GM18909 (cell line): ENCODE measurements at regions not wholly inside any gene's neighbourhood (a gene's known extent, or its start where the extent isn't known, plus 50 kb on each side); places are given as distances from the start of the nearest gene placed in this dataset.
"Not testable (repeated sequence)": the region's sequence is repeated elsewhere in the genome, so short reads cannot be mapped to it uniquely, and the experiment has no call there.

Experiments used
- ATAC-seq: cut with Tn5 transposase; IDR thresholded peaks from one replicate; pipeline ENCODE4 v1.9.1; 2021; ENCODE audit warnings: mild to moderate bottlenecking; ENCODE audit not compliant: unreplicated experiment, poor library complexity

DNA sequence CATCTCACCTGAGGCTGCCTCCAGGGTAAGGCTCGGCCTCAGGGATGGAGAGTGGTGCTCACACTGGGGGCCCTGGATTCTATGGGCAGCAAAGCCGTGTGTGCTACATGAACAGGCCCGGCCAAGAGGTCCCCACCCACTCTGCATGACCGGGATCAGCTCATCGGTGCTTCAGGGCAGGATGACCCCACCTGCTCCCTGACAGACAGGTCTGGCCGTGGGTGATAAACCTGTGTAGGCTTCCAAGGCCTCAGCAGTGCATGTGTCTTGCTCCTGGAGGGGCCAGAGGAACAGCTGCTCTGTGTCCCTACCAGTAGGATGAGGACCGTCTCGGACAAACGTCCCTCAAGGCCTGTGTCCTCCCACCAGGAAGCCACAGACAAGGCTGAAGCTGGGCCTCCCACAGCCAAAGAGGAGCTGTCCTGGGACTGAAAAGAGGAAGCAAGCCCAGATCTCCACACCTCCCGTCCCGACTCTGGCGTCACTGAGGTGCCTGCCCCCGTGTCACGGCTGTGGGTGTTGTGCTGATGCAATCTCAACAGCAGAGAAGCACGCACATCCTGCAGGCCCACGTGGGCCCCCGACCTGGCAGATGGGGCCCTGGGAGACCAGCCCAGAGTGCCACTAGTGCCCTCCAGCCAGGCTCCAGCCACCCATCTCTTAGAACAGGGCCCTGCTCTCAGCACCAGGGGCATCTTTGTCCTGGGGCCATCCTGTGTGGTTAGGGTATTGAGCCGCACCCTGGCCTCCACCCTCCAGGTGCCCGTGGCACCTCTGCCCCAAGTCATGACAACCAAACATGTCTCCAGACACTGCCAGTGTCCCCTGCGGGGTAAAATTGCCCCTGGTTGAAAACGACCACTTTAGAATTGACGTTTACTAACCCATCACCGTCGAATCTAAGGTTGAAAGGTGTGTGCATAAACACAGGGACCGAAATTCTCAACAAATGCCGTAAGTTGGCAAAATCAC, 5455.9 kb upstream of the TPTE start:
- peak; percentile 80 for ATAC-seq

- ATAC-seq, result not testable (repeated sequence)
Observed at GRCh38 chr21:5066682-5067251, 5454.6 kb upstream of the TPTE start.

- not testable (repeated sequence) for ATAC-seq
Observed at GRCh38 chr21:5067326-5068048, 5453.9 kb upstream of the TPTE start.

DNA sequence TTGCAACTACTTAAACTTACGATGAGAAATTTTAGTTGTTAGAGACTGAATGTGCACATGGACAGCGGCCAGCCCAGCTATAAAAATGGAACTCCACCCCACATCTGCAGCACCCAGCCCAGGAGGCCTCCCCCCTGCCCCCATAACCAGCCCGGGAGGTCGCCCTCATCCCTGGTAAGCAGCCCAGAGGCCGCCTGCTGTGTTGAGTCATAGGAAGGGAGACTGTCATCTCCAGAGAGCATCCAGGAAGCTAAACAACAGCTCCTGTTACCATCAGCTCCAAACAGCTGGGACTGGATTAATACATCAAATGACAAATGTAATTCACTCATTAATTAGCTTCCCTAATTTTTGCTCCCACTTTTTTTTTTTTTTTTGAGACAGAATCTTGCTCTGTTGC, 5452.7 kb upstream of the TPTE start:
- not testable (repeated sequence) for ATAC-seq

DNA sequence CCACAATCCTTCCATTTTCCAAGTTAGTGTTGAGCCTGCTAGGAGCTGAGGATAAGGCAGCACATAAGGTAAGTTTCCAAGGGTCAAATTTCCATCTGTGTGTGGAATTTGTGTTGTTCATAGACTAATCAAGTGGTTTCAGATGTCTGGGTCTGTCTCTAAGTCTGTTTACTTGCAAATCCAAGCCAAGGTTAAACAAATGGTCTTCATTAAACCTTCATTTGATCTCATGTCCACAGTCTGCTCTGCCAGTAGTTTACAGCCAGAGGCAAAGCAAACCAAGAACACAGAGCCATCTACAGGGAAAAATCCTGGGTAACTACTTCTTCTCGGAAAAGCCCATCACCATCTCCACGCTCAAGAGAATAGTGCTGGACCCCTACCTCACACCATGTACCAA, 5450.2 kb upstream of the TPTE start:
- not testable (repeated sequence) for ATAC-seq

DNA sequence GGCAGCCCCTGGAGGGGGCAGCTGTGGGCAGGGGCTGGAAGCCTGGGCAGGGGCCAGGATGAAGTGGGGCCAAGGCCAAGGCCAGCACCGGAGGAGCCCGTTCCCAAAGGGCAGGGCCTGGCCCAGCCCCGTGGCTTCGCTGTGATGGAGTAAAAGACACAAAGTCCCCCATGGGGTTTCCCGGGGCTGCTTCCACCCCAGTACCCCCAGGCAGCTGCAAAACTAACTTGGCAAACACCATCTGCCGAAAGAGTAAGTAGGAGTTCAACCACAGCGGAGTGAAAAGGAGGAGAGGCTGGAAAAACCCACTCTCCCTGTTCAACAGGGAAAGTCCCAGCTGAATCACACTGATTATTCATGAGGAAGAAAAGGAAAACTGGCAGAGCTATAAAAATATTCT, 5444.5 kb upstream of the TPTE start:
- not testable (repeated sequence) for ATAC-seq

DNA sequence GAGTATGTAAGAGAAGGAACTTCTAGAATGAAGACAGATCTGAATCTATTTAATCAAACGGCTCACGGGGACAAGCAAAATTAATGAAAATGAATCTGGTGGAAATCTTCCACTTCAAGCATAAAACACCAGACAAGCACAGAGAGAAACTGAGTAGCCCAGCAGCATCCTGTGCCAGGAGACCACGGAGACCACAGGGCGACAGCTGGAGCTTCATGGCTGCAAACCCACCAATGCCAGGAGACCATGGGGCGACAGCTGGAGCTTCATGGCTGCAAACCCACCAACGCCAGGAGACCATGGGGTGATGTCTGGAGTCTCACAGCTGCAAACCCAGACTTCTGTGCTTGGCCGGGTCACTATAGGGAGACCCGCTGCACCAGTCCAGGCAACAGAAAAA, 5442.0 kb upstream of the TPTE start:
- ATAC-seq, result not testable (repeated sequence)

DNA sequence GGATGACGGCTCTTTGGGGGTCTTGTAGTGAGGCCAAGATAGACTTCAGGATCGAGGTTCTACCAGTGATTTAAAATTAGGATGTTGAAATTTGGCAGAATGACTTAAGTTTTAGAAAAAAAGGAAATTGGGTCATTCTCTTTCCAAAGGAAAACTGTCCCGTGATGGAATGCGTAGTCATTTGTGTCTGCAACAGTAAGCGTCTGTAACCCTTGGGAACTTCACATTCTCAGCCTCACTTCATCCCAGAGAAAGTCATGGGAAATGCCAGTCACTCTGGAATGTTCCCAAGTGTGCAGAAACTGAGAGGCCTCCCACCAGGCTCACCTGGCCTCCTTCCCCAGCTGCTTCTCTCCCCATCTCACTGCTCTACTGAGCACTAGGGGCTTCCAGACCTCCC, 5441.4 kb upstream of the TPTE start:
- ATAC-seq, result not testable (repeated sequence)

GRCh38 chr21:5084246-5084645, 5437.1 kb upstream of the TPTE start:
- not testable (repeated sequence) for ATAC-seq

DNA sequence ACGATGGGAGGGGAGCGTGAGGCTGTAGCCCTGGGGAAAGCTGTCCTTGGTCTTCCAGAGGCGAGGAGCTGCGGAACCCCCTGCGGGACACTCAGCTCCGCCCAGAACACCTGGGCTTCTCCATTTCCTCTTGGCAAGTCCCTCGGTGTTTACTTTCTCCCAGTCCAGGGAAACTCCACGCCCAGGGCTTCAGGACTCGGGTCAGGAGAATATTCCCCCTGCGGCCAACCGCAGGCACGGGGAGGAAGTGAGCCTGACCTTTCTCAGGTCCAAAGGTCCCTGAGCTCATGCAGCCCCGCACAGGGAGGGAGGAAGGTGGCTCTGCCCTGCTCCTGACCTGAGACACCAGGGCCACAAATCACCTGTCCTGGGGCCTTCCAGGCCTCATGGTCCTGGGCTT, 5435.9 kb upstream of the TPTE start:
- ATAC-seq, result not testable (repeated sequence)

- peak; percentile 44 for ATAC-seq
Observed at GRCh38 chr21:5086416-5086815, 5435.0 kb upstream of the TPTE start.

DNA sequence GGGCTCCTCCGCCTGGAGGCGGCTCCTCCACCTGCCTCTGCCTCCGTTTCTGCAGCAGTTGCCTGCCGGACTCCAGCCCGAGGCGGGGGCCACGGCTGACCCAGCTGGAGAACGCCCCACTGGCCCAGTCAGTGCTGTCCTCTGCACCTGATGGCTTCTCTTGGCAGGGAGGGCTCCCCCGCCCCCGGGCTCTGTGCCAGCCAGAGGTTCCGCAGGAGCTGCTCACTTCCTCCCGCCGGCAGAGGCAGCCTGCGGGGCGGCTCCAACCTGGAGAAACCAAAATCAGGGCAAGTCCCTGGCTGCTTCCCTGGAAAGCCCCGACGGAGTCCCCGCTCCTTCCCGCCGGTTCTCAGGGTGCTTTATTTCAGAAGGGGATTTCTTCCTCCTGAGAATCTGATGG, 5432.6 kb upstream of the TPTE start:
- not testable (repeated sequence) for ATAC-seq

DNA sequence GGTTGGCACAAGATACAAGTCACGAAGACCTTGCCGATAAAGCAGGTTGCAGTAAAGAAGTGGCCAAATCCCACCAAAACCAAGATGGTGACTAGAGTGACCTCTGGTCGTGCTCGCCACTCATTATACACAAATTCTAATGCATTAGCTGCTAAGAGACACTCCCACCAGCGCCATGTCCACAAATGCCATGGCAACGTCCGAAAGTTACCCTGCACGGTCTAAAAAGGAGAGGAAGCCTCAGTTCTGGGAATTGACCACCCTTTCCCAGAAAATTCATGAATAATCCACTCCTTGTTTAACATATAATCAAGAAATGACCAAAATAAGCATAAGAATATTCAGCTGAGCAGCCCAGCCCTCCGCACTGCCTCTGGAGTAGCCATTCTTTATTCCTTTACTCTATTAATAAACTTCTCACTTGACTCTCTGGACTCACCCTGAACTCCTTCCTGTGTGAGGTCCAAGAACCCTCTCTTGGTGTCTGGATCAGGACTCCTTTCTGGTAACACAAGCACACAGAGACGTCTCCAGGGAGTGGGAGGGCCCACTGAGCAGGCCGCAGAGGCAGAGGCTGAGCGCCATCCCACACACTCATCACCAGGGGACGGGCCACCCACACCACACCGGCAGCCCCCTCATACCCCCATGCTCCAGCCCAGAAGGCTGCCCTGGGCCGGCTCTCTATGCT, 5431.8 kb upstream of the TPTE start:
- not testable (repeated sequence) for ATAC-seq

- not testable (repeated sequence) for ATAC-seq
Observed at GRCh38 chr21:5090132-5091079, 5431.0 kb upstream of the TPTE start.

DNA sequence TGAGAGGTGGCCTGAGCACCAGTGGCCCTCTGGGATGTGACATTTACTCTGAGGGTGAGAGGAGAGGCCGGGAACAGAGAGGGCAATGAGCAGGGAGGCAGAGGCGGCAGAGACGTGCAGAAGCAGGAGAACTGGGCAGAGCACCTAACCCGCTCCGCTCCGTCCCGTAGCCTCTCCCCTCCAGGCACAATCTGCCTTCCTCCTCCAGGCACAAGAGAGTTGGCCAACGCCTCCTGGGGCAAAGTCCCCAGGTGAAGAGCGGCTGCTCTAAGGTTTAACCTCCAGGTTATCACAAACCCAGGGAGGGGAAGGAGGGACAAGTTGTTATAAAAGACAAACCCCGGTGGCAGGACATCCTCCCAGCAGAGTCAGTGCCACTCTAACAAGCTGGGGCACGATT, 5430.1 kb upstream of the TPTE start:
- not testable (repeated sequence) for ATAC-seq

DNA sequence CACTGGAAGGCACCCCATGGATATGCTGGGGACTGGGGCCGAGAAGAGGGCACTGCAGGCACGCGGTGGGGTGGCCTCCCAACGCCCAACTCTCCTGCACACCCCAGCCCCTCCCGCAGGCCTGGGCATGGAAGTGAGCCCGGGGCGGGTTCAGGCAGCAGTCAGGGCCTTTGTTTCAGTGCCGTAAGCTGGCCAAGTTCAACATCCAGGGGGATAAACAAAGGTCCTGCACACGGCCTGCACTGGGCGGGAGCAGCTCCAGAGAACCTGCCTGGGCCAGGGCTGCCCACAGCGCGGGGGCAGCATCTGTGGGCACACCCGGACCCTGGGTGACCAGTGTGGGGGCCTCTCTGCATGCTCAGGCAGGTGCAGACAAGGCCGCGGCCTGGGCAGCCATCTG, 5425.8 kb upstream of the TPTE start:
- ATAC-seq, result not testable (repeated sequence)

DNA sequence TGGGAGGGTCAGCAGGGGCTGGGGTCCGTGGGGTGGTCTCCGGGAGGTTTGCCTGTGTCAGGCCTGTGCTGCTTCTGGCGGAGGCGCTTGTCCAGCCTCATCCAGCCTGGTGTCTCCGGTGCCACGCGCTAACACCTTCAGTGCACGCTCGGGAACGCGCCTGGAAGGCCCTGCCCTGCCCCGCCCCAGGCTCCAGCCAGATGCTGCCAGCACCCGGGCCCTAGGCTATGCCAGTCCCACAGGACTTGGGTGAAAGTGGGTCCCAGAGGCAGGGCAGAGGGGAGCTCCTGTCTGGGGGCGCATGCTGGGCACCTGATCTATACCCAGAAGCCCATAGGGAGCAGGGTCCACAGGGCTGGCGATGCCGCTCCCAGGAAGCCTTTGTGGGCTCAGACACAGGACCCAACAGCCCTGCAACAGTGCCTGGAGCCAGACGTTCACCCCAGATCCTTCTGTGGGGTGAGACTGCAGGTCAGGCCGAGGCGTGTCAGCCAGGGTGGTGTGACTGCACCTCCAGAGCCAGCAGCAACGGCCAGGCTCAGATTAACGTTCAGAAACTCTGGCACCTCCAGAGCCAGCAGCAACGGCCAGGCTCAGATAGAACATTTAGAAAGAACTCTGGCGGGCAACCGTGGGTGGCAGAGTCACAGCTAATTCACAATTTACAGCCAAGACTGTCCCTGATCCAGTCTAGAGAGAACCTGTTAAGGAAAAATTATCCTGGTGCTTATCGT, 5423.2 kb upstream of the TPTE start:
- ATAC-seq, result not testable (repeated sequence)

GRCh38 chr21:5100604-5101174, 5420.7 kb upstream of the TPTE start:
- ATAC-seq, result not testable (repeated sequence)
